Body of pancreas (tissue), 4 donors: ENCODE measurements at regions not wholly inside any gene's neighbourhood (a gene's known extent, or its start where the extent isn't known, plus 50 kb on each side); places are given as distances from the start of the nearest gene placed in this dataset.

Experiments used
- CTCF ChIP-seq, 7 experiments: fragments of 450-650 bp in 4 of 7; fragments of 200-600 bp in 3 of 7; sonication (generic) in 3 of 7; IDR thresholded peaks; one replicate each; pipeline ENCODE4 v1.5.1; 2016 to 2019; ENCODE audit warnings: antibody characterized with exemption in 7 of 7
- POLR2A ChIP-seq, 3 donors: fragments of 450-650 bp; IDR thresholded peaks; one replicate each; pipeline ENCODE4 v1.6.1; 2016; ENCODE audit warnings: antibody characterized with exemption in 3 of 3, mild to moderate bottlenecking in 2 of 3

GRCh38 chr1:204782118-204782700, 88.5 kb upstream of the NFASC start:
- no peak for TF ChIP-seq CTCF (IDR thresholded peaks at IDR 0.05)
- TF ChIP-seq POLR2A (IDR thresholded peaks at IDR 0.05): no peak
